GM12892 (cell line): ENCODE measurements at regions not wholly inside any gene's neighbourhood (a gene's known extent, or its start where the extent isn't known, plus 50 kb on each side); places are given as distances from the start of the nearest gene placed in this dataset.

Experiments
- POLR2A ChIP-seq: IDR thresholded peaks from 2 replicates; pipeline ENCODE4 v1.6.1; 2011; ENCODE audit warnings: low read depth, low read length, control low read depth
- POLR2AphosphoS5 ChIP-seq: IDR thresholded peaks from 2 replicates; pipeline ENCODE4 v1.6.1; 2011; ENCODE audit warnings: low read depth, low read length, control low read depth
- TAF1 ChIP-seq: IDR thresholded peaks from 2 replicates; pipeline ENCODE4 v1.6.1; 2011; ENCODE audit warnings: low read depth, mild to moderate bottlenecking, control low read depth, low read length, borderline replicate concordance

DNA sequence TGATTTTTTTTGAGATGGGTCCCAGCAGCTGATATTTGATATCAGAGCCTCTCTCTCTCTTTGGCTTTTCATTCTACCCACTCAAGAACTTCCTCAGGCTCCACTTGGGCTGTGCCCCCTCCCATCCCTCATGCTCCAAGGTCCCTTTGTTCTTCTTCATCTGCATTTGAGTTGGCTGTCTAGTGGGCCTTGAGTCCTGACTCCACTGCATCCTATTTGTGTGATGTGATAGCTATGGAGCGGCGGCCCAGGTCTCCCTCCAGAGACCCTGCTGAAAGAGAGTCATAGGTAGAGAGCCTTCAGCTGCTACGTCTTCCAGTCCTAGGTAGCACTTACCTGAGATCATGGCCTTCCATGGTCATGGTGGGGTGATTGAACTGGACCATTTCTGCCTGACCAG lies 123.1 kb upstream of the VRK1 start:
- no peak for TF ChIP-seq POLR2A
- TF ChIP-seq TAF1: no peak
- TF ChIP-seq POLR2AphosphoS5: no peak
